Kidney glomerular epithelial cell (primary cell): ENCODE measurements at regions not wholly inside any gene's neighbourhood (a gene's known extent, or its start where the extent isn't known, plus 50 kb on each side); places are given as distances from the start of the nearest gene placed in this dataset.
A peak's percentile ranks its signal among the peaks of the same experiment; 100 is the strongest.

Experiments used
- DNase-seq: peaks from one replicate; lab custom pipeline; 2025; lab: John Stamatoyannopoulos, UW

- DNase-seq: no peak
These were observed 87.2 kb upstream of the ZNF32 start for GRCh38 chr10:43735907-43736306.

GRCh38 chr10:43734716-43735115 lies 86.0 kb upstream of the ZNF32 start:
- DNase-seq: no peak

DNA sequence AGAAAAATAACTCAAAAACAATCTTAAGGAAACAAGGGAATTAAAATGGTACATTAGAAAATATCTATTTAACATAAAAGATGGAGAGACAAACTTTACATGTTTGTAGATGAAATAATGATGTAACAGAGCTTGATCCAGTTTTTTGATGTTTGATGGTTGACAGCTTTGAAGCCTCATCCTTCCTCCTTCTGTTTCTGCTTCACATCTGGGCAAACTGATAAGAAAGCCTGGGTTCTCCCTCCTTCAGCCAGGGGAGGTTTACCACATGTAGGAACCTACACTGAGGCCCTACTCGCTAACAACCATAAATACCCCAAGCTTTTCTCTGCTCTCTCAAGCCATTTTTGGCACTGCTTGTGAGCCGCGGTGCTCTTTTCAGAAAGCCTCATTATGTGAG lies 82.8 kb upstream of the ZNF32 start:
- no peak for DNase-seq

DNA sequence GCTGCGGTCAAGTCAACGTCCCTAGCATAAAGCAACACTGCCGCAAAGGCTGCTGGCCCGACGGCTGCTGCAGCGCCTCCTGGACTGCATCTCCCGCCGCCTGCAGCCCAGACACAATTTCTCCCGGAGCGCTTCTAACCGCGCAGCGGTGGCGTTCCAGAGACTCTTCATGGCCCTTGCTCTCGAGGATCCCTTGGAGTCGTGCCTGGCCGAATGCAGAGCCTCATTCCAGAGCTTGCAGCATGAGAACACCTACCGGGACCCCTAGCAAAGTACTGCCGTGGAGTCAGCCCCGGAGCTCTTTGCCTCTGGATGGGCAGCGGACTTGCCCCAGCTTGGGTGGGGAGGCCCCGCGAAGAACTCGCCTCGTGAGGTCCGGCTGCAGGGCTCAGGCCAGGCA lies 79.7 kb upstream of the ZNF32 start:
- no peak for DNase-seq

DNA sequence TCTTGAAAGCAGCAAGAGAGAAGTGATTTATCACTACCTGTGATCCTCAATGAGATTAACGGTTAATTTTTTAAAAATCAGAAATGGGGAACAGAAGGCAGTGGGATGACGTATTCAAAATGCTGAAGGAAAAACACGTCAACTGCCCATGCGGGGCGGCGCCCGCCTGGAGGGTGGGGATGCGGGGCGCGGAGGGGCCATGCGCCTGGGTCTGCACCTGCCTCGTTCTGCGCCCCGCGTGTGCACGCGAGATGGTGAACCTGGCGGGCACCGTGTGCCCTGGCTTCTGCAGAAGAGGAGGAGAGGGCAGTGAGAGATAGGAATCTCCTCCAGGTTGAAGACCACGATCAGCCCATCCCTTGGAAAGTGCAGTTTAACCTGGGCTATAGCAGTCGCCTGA lies 79.3 kb upstream of the ZNF32 start:
- no peak for DNase-seq

- no peak for DNase-seq
These were observed 66.7 kb upstream of the ZNF32 start for GRCh38 chr10:43715334-43715733.

GRCh38 chr10:43712821-43713584 lies 64.3 kb upstream of the ZNF32 start:
- no peak for DNase-seq

GRCh38 chr10:43710772-43711471 lies 62.2 kb upstream of the ZNF32 start:
- no peak for DNase-seq

- DNase-seq: no peak
These were observed 59.6 kb upstream of the ZNF32 start for GRCh38 chr10:43708262-43708661.

DNA sequence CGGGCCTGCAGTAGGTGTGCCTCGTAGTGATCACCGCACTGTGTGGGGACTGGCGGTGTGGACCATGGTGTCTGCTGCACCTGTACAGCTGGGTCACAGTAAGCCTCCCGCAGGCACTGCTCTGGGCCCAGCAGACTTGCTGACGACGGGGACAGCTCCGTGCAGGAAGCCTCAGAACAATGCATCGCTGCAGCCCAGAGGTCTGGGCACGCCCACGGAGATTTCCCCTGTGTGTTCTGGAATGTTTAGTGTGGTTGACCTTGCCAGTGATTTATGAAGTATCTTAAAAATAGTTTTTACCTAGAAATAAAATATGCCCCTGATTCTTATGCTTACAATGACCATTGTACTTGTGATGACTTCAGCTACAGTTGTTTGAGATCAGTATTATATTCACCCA lies 59.1 kb upstream of the ZNF32 start:
- DNase-seq: peak; percentile 12

GRCh38 chr10:43706166-43706565 lies 57.5 kb upstream of the ZNF32 start:
- no peak for DNase-seq

DNA sequence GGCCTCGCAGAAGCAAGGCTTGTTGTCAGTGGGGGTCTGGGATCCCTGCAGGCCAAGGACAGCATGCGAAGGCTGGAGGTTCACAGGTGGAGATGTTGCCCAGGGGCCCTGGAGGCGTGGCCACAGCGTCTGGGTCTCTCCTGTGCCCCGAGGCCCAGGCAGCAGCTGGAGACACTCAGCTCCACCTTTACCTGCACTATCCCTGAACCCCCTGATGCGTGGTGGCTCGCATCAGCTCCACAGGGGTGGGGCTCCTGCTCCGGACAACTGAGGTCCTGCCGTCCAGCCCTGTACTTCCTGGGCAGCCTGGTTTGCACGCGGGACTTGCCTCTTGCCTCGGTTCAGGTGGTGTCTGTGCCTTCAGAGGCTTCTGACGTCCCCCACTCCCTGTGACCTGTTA lies 54.6 kb upstream of the ZNF32 start:
- no peak for DNase-seq

DNA sequence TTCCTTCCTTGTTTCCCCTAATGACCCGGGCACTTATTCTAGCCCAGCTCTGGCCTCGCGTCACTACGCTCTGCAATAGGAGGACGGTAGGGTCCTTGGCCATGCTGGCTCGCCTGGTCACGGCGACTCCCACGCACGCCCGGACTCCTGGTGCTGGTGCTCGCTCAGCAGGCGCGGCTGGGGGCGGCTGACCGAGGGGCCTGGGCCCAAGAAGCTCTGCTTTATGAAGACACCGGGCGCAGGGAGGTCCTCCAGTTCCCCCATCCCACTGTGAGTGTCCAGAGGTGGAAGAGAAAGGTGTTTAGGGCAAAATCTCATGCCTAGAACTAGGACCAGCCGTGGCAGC lies 54.2 kb upstream of the ZNF32 start:
- no peak for DNase-seq

GRCh38 chr10:43702213-43702935 lies 53.7 kb upstream of the ZNF32 start:
- DNase-seq: no peak

DNA sequence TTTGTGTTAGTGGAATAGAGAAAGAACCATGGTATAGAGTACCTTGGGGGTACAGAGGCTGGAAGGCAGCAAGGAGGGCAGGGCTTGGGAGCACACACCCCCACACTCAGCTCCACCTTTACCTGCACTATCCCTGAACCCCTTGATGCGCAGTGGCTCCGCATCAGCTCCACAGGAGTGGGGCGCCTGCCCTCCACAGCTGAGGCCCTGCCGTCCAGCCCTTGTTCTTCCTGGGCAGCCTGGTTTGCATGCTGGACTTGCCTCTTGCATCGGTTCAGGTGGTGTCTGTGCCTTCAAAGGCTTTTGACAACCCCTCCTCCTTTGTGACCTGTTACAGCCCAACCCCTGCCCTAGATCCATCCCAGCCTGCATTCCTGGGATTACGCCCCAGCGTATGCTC lies 52.6 kb upstream of the ZNF32 start:
- no peak for DNase-seq

DNA sequence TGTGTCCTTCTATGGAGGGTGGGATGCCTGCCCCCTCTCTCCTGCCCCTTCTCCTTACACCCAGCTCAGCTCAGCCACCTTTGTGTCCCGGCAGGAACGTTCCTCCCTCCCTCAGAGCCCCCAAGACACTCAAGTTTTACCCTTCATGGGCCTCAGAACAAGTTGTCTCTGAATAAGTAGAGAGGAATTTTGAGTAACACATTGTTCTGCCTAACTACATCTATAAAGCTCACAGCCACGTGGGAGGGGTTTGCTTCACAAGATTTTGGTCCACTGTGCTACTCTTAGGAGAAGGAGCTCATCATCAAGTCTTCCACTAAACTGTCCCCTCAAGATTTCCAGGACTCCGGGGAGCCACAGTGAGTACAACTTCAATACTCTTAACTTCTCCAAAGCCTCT lies 51.6 kb upstream of the ZNF32 start:
- DNase-seq: no peak

GRCh38 chr10:43699516-43699915 lies 50.8 kb upstream of the ZNF32 start:
- DNase-seq: no peak
